ENCODE measurements at regions not wholly inside any gene's neighbourhood (a gene's known extent, or its start where the extent isn't known, plus 50 kb on each side); places are given as distances from the start of the nearest gene placed in this dataset.
"Not testable (repeated sequence)": the region's sequence is repeated elsewhere in the genome, so short reads cannot be mapped to it uniquely, and the experiment has no call there.

DNA sequence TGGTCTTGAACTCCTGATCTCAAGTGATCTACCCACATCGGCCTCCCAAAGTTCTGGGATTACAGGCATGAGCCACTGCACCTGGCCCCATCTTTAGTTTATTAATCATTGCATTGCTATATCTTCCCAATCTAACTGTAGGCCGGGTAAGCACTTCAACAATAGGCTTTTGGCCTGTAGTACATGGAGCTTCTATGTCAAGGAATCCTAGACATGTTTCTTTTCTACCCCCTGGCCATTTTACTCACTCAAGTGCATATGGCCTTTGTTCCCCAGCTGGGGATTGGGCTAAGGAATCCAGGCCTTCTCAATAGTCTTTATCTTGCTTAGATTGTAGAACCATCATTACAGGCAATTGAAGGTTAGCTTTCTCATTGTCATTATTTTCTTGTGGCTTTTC, 122.3 kb upstream of the MBNL1 start:
- no peak overlapping the region for H3K4me3 ChIP-seq
- H3K27ac ChIP-seq, result no peak overlapping the region
- DNase-seq (ENCODE audit: low read depth in 1 of 2, low spot score in 2 of 2), result no peak
- no peaks in the 10 kb centered on the region for H3K4me1 ChIP-seq (replicated peaks)
- H3K36me3 ChIP-seq, result no peaks in the 10 kb centered on the region
- no peaks in the 10 kb centered on the region for H3K27me3 ChIP-seq (replicated peaks)
- no peaks in the 10 kb centered on the region for H3K9me3 ChIP-seq (replicated peaks)

DNA sequence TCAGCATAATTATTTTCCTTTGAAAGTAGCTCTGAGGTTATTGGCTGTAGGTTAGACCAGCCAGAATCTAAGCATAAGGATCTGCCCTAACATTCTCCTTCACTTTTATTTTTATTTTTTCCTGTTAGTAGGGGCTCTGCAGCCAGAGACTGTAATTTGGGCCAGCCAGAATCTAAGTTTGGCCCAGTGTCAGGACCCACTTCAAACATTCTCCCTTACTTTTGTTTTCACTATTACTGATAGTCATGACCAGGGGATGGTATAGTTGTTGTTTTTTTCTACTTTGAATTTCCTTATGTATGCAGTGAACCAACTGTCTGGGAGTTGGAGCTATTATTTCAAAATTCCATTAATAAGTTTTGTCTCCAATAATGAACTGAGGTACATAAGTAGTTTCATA, 121.0 kb upstream of the MBNL1 start:
- Histone ChIP-seq H3K9me3 (replicated peaks) (no peaks in the 10 kb centered on the region), H3K4me3 (no peak overlapping the region), H3K27me3 (replicated peaks) (no peaks in the 10 kb centered on the region), H3K27ac (no peak overlapping the region), H3K36me3 (no peaks in the 10 kb centered on the region), H3K4me1 (replicated peaks) (no peaks in the 10 kb centered on the region)
- no peak for DNase-seq (ENCODE audit: low read depth in 1 of 2, low spot score in 2 of 2)

- Histone ChIP-seq H3K4me1 (replicated peaks) (no peaks in the 10 kb centered on the region), H3K4me3 (no peak overlapping the region), H3K9me3 (replicated peaks) (no peaks in the 10 kb centered on the region), H3K27me3 (replicated peaks) (no peaks in the 10 kb centered on the region), H3K27ac (no peak overlapping the region), H3K36me3 (no peaks in the 10 kb centered on the region)
- DNase-seq (ENCODE audit: low read depth in 1 of 2, low spot score in 2 of 2), result no peak
These were observed 120.2 kb upstream of the MBNL1 start for GRCh38 chr3:152148579-152148978.

- no peak overlapping the region for H3K4me3 ChIP-seq
- H3K9me3 ChIP-seq (replicated peaks), result no peaks in the 10 kb centered on the region
- H3K36me3 ChIP-seq, result no peaks in the 10 kb centered on the region
- DNase-seq (ENCODE audit: low read depth in 1 of 2, low spot score in 2 of 2), result no peak
- no peak overlapping the region for H3K27ac ChIP-seq
- no peaks in the 10 kb centered on the region for H3K4me1 ChIP-seq (replicated peaks)
- H3K27me3 ChIP-seq (replicated peaks), result no peaks in the 10 kb centered on the region
These were observed 118.9 kb upstream of the MBNL1 start for GRCh38 chr3:152149832-152150231.

DNA sequence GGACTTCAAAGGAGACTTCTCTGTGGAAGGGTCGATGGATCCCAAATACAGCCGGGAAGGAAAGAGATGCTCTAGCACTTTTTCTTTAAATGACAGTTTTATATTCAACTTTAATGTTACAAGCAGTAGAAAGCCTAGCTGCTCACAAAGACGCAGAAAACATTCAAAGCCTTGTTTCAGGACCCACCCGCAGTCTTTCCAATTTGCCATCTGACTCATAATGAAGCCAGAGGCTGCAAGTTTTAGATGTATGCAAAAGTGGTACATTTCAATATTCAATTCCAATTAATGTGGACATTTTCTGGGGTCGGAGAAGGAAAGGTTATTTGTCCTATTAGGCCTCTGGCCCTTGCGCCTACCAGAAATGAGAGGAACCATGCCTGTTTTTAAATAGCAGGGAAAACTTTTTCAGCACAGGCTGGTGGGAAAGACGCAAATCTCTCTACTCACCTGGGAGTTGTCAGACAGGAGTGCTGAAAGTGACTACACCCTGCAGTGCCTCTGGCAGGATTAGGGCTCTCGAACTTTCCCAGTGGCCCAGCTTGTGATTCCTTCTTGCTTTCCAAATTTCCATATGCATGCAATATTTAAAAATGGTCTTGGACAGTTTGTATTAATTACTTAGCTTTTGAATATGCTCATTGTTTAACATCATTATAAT, 117.4 kb upstream of the MBNL1 start:
- no peak for DNase-seq (ENCODE audit: low read depth in 1 of 2, low spot score in 2 of 2)
- Histone ChIP-seq H3K27ac (no peak overlapping the region), H3K4me1 (replicated peaks) (no peaks in the 10 kb centered on the region)

GRCh38 chr3:152151877-152152765, 116.6 kb upstream of the MBNL1 start:
- not testable (repeated sequence) for H3K4me1 ChIP-seq (replicated peaks); H3K36me3 ChIP-seq; H3K27ac ChIP-seq; H3K4me3 ChIP-seq; H3K9me3 ChIP-seq (replicated peaks); H3K27me3 ChIP-seq (replicated peaks); DNase-seq (ENCODE audit: low read depth in 1 of 2, low spot score in 2 of 2)

More for the DNA sequence above, 117.4 kb upstream of the MBNL1 start:
- H3K36me3 ChIP-seq, result no peaks in the 10 kb centered on the region
- H3K27me3 ChIP-seq (replicated peaks), result no peaks in the 10 kb centered on the region
- H3K9me3 ChIP-seq (replicated peaks), result no peaks in the 10 kb centered on the region
- H3K4me3 ChIP-seq, result no peak overlapping the region

DNA sequence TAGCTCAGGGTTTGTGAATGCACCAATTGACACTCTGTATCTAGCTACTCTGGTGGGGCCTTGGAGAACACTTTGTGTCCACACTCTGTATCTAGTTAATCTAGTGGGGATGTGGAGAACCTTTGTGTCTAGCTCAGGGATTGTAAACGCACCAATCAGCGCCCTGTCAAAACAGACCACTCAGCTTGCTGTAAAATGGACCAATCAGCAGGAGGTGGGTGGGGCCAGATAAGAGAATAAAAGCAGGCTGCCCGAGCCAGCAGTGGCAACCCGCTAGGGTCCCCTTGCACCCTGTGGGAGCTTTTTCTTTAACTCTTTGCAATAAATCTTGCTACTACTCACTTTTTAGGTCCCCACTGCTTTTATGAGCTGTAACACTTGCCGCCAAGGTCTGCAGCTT, 115.6 kb upstream of the MBNL1 start:
- not testable (repeated sequence) for H3K27me3 ChIP-seq (replicated peaks); H3K4me3 ChIP-seq; H3K27ac ChIP-seq; H3K4me1 ChIP-seq (replicated peaks); H3K36me3 ChIP-seq; DNase-seq (ENCODE audit: low read depth in 1 of 2, low spot score in 2 of 2); H3K9me3 ChIP-seq (replicated peaks)

GRCh38 chr3:152155246-152156020, 113.3 kb upstream of the MBNL1 start:
- Histone ChIP-seq H3K9me3 (replicated peaks) (no peaks in the 10 kb centered on the region), H3K27ac (no peak overlapping the region), H3K4me3 (no peak overlapping the region), H3K36me3 (no peaks in the 10 kb centered on the region), H3K4me1 (replicated peaks) (peaks cover 12% of the 10 kb centered on the region), H3K27me3 (replicated peaks) (no peaks in the 10 kb centered on the region)
- no peak for DNase-seq (ENCODE audit: low read depth in 1 of 2, low spot score in 2 of 2)

DNA sequence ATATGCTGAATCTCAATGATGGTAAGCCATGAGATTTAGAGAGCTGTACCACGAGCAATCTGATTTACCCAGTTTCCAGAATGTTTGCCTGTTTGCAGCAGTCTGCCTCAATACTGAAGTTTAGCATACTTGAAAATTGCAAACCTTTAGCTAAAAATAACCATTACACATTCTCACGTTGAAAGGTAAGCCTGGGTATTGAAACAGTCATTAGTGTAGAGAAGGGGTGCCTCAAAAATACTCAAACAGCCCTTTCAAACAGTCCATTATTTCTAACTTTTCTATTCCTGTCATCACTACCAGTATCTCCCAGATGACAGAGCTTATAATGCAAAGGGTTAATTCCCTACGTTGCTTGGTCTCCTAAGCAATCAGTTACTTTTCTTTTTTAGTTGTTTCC, 111.8 kb upstream of the MBNL1 start:
- H3K27ac ChIP-seq, result no peak overlapping the region
- H3K27me3 ChIP-seq (replicated peaks), result no peaks in the 10 kb centered on the region
- H3K9me3 ChIP-seq (replicated peaks), result no peaks in the 10 kb centered on the region
- no peak overlapping the region for H3K4me3 ChIP-seq
- no peaks in the 10 kb centered on the region for H3K36me3 ChIP-seq
- no peak for DNase-seq (ENCODE audit: low read depth in 1 of 2, low spot score in 2 of 2)
- H3K4me1 ChIP-seq (replicated peaks), result peaks cover 15% of the 10 kb centered on the region

- no peaks in the 10 kb centered on the region for H3K36me3 ChIP-seq
These were observed 111.4 kb upstream of the MBNL1 start for GRCh38 chr3:152157337-152157736.

DNA sequence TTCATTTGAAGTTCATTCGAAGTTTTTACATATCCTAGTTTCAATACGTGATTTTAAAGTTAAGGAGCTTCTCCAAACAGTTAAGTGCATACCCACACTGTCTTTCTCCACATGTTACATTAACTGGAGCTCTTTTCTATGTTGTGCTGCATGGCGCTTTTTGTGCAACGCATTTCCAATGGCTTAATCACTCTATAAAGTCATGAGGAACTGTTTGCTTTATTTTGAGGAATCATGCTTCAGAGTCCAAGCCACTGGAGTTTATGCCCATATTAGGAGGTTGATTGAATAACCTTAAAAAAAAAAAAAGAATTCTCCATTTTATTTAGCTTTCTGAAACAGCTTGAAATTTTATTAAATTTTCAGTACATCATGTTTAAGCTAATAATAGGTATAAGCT, 109.4 kb upstream of the MBNL1 start:
- Histone ChIP-seq H3K4me3 (no peak overlapping the region), H3K36me3 (no peaks in the 10 kb centered on the region), H3K27me3 (replicated peaks) (no peaks in the 10 kb centered on the region), H3K27ac (peak overlapping the region; percentile 70), H3K4me1 (replicated peaks) (peaks cover 15% of the 10 kb centered on the region), H3K9me3 (replicated peaks) (no peaks in the 10 kb centered on the region)
- peak; percentile 49 to 62 for DNase-seq (ENCODE audit: low read depth in 1 of 2, low spot score in 2 of 2)

More at GRCh38 chr3:152157337-152157736, 111.4 kb upstream of the MBNL1 start:
- DNase-seq (ENCODE audit: low read depth in 1 of 2, low spot score in 2 of 2), result no peak
- Histone ChIP-seq H3K27ac (no peak overlapping the region), H3K4me3 (no peak overlapping the region), H3K27me3 (replicated peaks) (no peaks in the 10 kb centered on the region), H3K4me1 (replicated peaks) (peaks cover 15% of the 10 kb centered on the region), H3K9me3 (replicated peaks) (no peaks in the 10 kb centered on the region)

GRCh38 chr3:152160350-152161011, 108.2 kb upstream of the MBNL1 start:
- H3K27ac ChIP-seq, result peak overlapping the region; percentile 70; the same call in 1 of the 2 replicates
- H3K4me3 ChIP-seq, result no peak overlapping the region
- no peaks in the 10 kb centered on the region for H3K27me3 ChIP-seq (replicated peaks)
- peaks cover 15% of the 10 kb centered on the region for H3K4me1 ChIP-seq (replicated peaks)
- no peaks in the 10 kb centered on the region for H3K36me3 ChIP-seq
- DNase-seq (ENCODE audit: low read depth in 1 of 2, low spot score in 2 of 2), result no peak
- no peaks in the 10 kb centered on the region for H3K9me3 ChIP-seq (replicated peaks)

DNA sequence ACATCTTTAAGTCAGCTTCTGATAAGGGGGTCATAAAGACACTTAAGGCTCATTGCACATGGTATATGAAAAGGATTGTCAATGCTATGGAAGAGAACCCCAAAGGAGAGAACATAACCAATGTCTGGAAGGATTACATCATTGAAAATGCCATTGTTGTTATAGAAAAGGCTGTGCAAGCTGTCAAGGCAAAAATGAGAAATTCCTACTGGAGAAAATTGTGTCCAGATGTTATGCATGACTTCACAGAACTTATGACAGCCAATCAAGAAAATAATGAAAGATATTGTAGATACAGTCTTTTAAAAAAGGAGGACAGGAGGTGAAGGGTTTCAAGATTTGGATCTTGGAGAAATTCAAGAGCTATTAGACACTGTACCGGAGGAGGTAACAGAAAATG, 96.3 kb upstream of the MBNL1 start:
- no peak overlapping the region for H3K27ac ChIP-seq
- peaks cover 32% of the 10 kb centered on the region for H3K4me1 ChIP-seq (replicated peaks)
- H3K4me3 ChIP-seq, result no peak overlapping the region
- no peaks in the 10 kb centered on the region for H3K36me3 ChIP-seq
- DNase-seq (ENCODE audit: low read depth in 1 of 2, low spot score in 2 of 2), result no peak
- no peaks in the 10 kb centered on the region for H3K9me3 ChIP-seq (replicated peaks)
- H3K27me3 ChIP-seq (replicated peaks), result no peaks in the 10 kb centered on the region
